BLaER1 (cell line): ENCODE measurements at regions not wholly inside any gene's neighbourhood (a gene's known extent, or its start where the extent isn't known, plus 50 kb on each side); places are given as distances from the start of the nearest gene placed in this dataset.
"Not testable (repeated sequence)": the region's sequence is repeated elsewhere in the genome, so short reads cannot be mapped to it uniquely, and the experiment has no call there.

Experiments
- H3K27ac ChIP-seq: shearing (Covaris generic); formaldehyde crosslinking; 2 replicates; pipeline ENCODE4 v1.8.1; 2022
- H3K27me3 ChIP-seq: shearing (Covaris generic); formaldehyde crosslinking; 2 replicates; pipeline ENCODE4 v1.8.1; 2022
- H3K36me3 ChIP-seq: shearing (Covaris generic); formaldehyde crosslinking; 2 replicates; pipeline ENCODE4 v1.8.1; 2022
- H3K4me1 ChIP-seq: shearing (Covaris generic); formaldehyde crosslinking; 2 replicates; pipeline ENCODE4 v1.8.1; 2022
- H3K4me2 ChIP-seq: shearing (Covaris generic); formaldehyde crosslinking; 2 replicates; pipeline ENCODE4 v1.8.1; 2022
- H3K4me3 ChIP-seq: shearing (Covaris generic); formaldehyde crosslinking; 2 replicates; pipeline ENCODE4 v1.8.1; 2022
- H3K9ac ChIP-seq: shearing (Covaris generic); formaldehyde crosslinking; 2 replicates; pipeline ENCODE4 v1.8.1; 2022
- H3K9me3 ChIP-seq: shearing (Covaris generic); formaldehyde crosslinking; 2 replicates; pipeline ENCODE4 v1.8.1; 2022
- H4K20me1 ChIP-seq: shearing (Covaris generic); formaldehyde crosslinking; 2 replicates; pipeline ENCODE4 v1.8.1; 2022
- Cebpa-rat ChIP-seq: shearing (Covaris generic); IDR thresholded peaks from 2 replicates; pipeline ENCODE4 v1.8.1; 2022

DNA sequence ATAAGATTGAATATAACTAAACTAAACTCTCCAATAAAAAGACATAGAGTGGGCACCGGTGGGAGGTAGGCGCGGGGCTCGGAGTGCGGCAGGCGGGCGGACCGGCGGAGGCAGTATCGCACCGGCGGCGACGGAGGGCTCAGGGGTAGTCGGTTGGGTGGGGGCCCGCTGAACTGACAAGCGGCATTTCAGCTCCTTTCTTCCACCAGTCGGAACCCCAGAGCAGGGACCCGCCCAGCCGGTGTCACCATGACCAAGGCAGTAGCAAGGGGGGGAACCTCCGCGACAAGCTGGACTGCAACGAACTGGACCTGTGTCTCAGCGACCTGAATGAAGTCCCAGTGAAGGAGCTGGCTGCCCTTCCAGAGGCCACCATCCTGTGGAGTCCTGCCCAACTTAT, 156.7 kb downstream of the HINT1 start:
- Histone ChIP-seq H3K27me3 (no peaks in the 10 kb centered on the region), H3K4me1 (no peaks in the 10 kb centered on the region), H3K4me2 (no peak overlapping the region), H3K27ac (no peak overlapping the region), H3K36me3 (no peaks in the 10 kb centered on the region), H3K4me3 (no peak overlapping the region), H3K9me3 (no peaks in the 10 kb centered on the region), H3K9ac (no peak overlapping the region), H4K20me1 (no peaks in the 10 kb centered on the region)
- TF ChIP-seq Cebpa-rat = no peak

DNA sequence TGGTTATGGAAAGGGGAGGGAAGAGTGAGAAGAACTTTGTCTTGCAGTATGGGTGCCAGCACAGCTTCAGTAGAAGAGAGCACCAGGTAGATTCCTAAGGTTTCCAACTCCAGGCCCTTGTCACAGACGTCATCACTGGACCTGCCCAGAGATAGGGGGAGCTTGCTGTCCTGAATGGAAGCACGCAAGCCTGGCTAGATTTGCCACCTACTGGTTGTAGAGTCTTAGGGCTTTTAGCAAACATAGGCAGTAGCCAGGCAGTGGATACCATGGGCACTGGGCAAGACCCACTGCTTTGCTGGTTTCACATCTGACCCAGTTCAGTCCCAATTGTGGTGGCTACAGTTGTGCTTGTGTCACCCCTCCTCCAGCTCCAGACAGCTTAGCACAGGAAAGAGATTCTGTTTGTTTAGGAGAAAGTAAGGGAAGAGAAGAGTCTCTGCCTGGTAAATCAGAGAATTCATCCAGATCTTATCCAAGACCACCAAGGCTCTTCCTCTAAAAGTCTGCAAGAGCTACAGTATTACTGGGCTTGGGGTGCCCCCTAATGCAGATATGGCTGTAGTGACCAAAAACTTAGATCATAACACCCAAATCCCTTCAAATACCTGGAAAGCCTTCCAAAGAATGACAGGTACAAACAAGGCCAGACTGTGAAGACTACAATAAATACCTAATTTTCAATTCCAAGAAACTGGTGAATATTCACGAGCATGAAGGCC, 158.9 kb downstream of the HINT1 start:
- H3K4me3 ChIP-seq = no peak overlapping the region
- H3K9ac ChIP-seq = no peak overlapping the region
- TF ChIP-seq Cebpa-rat = no peak
- no peaks in the 10 kb centered on the region for H3K27me3 ChIP-seq
- no peaks in the 10 kb centered on the region for H3K9me3 ChIP-seq
- H3K4me1 ChIP-seq = no peaks in the 10 kb centered on the region
- no peaks in the 10 kb centered on the region for H4K20me1 ChIP-seq
- no peak overlapping the region for H3K27ac ChIP-seq
- H3K36me3 ChIP-seq = no peaks in the 10 kb centered on the region
- H3K4me2 ChIP-seq = no peak overlapping the region

DNA sequence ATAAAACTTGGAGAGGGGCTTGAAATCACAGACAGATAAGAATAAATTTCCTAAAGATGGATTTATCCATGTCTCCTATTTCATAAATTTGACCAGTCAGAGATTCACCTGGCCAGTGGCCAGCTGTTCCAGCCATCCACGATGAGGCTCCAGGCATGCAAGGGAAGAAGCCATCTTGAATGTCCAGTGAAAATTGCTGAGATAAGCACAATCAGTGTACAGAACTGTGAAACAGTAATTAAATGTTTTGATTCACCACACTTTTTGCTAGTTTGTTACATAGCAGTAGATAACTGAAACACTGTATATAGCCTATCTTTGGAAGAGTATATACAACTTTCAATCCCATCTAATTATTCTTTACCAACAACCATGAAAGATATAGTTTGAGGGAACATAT, 163.5 kb downstream of the HINT1 start:
- H3K9me3 ChIP-seq = no peaks in the 10 kb centered on the region
- H3K4me3 ChIP-seq = no peak overlapping the region
- H3K4me2 ChIP-seq = no peak overlapping the region
- H3K9ac ChIP-seq = no peak overlapping the region
- no peaks in the 10 kb centered on the region for H3K4me1 ChIP-seq
- no peak for TF ChIP-seq Cebpa-rat
- no peak overlapping the region for H3K27ac ChIP-seq
- no peaks in the 10 kb centered on the region for H4K20me1 ChIP-seq
- H3K36me3 ChIP-seq = no peaks in the 10 kb centered on the region
- H3K27me3 ChIP-seq = no peaks in the 10 kb centered on the region

DNA sequence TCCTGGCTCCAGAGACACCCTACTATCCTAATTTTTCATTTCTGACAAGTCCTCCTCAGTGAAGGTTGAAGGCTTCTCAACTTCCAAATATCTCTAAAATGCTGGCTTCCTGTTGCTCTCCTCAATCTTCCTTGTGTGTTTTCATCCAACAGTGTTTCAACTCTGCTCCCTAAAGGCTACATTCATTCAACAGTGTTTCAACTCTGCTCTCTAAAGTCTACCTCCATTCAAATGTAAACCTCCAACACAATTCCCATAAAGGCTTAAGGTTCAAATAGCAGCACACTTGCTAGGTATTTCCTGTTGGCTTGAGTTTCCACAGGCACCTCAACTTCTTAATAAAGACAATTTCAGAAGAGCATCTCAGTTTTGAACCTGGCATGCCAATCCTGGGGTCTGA, 164.8 kb downstream of the HINT1 start:
- H3K27me3 ChIP-seq = no peaks in the 10 kb centered on the region
- H3K4me2 ChIP-seq = no peak overlapping the region
- H3K9ac ChIP-seq = no peak overlapping the region
- no peaks in the 10 kb centered on the region for H4K20me1 ChIP-seq
- H3K9me3 ChIP-seq = no peaks in the 10 kb centered on the region
- TF ChIP-seq Cebpa-rat = no peak
- no peak overlapping the region for H3K27ac ChIP-seq
- H3K36me3 ChIP-seq = no peaks in the 10 kb centered on the region
- no peaks in the 10 kb centered on the region for H3K4me1 ChIP-seq
- H3K4me3 ChIP-seq = no peak overlapping the region

DNA sequence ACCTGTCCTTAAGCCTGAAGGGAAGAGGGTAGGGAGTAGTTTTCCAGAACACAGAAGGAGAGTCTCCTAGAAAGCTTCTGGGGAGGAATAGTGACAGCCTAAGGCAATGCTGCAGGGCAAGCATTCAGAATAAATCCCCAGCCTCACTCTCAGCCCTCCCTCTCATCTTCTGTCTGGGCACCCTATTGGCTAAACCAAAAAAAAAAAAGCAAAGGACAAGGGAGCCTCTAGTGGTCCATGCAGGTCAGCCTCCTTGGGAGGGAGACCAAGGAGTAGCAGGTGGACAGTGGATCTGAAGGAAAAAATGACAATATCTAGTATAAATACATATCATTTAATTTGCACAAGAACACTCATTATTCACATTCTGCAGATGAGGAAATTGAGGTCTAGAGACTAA, 168.3 kb downstream of the HINT1 start:
- not testable (repeated sequence) for H3K27me3 ChIP-seq, H3K36me3 ChIP-seq, H3K4me3 ChIP-seq, H3K27ac ChIP-seq, H4K20me1 ChIP-seq, H3K4me2 ChIP-seq, H3K9me3 ChIP-seq, H3K4me1 ChIP-seq, H3K9ac ChIP-seq

DNA sequence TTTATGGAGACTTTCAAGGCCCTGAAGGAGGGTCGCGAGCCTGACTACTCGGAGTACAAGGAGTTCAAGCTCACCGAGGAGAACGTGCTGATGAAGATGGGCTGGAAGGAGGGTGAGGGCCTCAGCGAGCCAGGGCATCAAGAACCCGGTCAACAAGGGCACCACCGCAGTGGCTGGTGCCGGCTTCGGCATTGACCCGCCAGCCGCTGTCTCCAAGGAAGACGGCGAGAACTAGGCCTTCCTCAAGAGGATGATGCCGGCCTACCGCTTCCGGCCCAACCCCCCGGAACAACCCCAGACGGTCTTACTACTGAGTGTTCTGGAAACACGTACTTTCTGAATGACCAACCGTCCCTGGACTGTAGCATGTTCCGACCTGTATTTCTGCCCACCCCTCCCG, 169.2 kb downstream of the HINT1 start:
- Histone ChIP-seq H3K4me3 (no peak overlapping the region), H3K4me2 (no peak overlapping the region), H3K9ac (no peak overlapping the region), H3K36me3 (no peaks in the 10 kb centered on the region), H4K20me1 (no peaks in the 10 kb centered on the region), H3K9me3 (peaks cover 5% of the 10 kb centered on the region), H3K27ac (no peak overlapping the region), H3K27me3 (no peaks in the 10 kb centered on the region), H3K4me1 (no peaks in the 10 kb centered on the region)
- no peak for TF ChIP-seq Cebpa-rat

DNA sequence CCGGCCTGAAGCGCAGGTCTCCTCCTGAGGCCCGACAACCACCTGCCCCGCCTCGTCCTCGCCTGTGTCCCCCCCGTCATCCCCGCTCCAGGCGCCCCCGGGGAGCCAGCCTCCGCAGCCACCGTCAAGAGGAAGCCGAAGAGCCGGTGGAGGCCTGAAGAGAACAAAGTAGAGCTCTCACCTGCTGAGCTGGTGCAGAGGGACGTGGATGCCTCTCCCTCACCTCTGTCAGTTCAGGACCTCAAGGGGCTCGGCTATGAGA, 169.9 kb downstream of the HINT1 start:
- Histone ChIP-seq H4K20me1 (no peaks in the 10 kb centered on the region), H3K27ac (no peak overlapping the region), H3K9ac (no peak overlapping the region), H3K4me2 (no peak overlapping the region), H3K4me3 (no peak overlapping the region), H3K36me3 (no peaks in the 10 kb centered on the region), H3K9me3 (peaks cover 5% of the 10 kb centered on the region), H3K4me1 (no peaks in the 10 kb centered on the region), H3K27me3 (no peaks in the 10 kb centered on the region)
- TF ChIP-seq Cebpa-rat = no peak

DNA sequence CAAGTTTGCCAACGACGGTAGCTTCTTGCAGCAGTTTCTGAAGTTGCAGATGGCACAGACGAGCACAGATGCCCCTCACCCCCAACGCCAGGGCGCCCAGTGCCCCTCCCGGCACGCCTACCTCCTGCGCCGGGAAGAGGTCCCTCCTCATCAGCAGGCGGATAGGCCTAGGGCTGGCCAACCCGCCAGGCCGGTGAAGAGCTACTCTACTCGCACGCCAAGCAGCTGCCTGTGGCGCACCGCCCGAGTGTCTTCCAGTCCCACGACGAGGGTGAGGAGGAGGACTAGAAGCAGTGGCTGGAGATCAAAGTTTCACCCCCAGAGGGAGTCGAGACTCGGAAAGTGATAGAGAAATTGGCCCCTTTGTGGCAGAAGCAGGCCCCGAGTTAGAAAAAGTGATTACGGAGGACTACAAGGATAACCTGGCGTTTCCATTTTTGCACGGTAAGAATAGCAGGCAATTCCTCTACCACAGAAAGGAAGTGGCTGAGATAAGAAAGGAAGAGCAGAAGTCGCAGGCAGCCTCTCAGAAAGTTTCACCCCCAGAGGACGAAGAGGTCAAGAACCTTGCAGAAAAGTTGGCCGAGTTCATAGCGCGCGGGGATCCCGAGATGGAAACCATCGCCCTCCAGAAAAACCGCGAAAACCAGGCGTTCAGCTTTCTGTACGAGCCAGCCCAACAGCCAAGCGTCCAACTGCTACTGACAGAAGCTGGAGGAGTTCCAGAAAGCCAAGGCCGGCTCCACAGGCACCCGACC, 170.4 kb downstream of the HINT1 start:
- no peak for TF ChIP-seq Cebpa-rat
- peaks cover 5% of the 10 kb centered on the region for H3K9me3 ChIP-seq
- no peak overlapping the region for H3K4me2 ChIP-seq
- no peak overlapping the region for H3K27ac ChIP-seq
- H3K27me3 ChIP-seq = no peaks in the 10 kb centered on the region
- no peak overlapping the region for H3K9ac ChIP-seq
- H3K4me3 ChIP-seq = no peak overlapping the region
- H3K4me1 ChIP-seq = no peaks in the 10 kb centered on the region
- H3K36me3 ChIP-seq = no peaks in the 10 kb centered on the region
- H4K20me1 ChIP-seq = no peaks in the 10 kb centered on the region

DNA sequence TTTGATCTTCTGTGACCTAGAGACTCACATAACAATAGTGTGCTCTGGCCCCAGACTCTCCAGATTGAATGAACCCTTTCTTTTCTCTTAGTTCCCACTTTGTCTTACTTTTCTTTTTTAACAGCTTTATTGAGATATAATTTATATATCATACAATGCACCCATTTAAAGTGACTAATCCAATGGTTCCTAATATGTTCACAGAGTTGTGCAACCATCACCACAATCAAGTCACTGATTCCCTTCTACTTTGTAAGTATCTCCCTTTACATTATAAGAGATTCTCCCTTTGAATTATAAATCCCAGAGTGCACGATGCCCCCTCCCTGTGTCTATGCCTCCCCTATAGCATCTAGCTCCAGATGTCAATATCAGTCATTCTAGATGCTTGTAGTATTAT, 172.4 kb downstream of the HINT1 start:
- no peak overlapping the region for H3K27ac ChIP-seq
- H3K9ac ChIP-seq = no peak overlapping the region
- no peaks in the 10 kb centered on the region for H3K4me1 ChIP-seq
- no peak overlapping the region for H3K4me3 ChIP-seq
- no peak for TF ChIP-seq Cebpa-rat
- H4K20me1 ChIP-seq = no peaks in the 10 kb centered on the region
- H3K4me2 ChIP-seq = no peak overlapping the region
- no peaks in the 10 kb centered on the region for H3K27me3 ChIP-seq
- no peaks in the 10 kb centered on the region for H3K36me3 ChIP-seq
- peaks cover 5% of the 10 kb centered on the region for H3K9me3 ChIP-seq

DNA sequence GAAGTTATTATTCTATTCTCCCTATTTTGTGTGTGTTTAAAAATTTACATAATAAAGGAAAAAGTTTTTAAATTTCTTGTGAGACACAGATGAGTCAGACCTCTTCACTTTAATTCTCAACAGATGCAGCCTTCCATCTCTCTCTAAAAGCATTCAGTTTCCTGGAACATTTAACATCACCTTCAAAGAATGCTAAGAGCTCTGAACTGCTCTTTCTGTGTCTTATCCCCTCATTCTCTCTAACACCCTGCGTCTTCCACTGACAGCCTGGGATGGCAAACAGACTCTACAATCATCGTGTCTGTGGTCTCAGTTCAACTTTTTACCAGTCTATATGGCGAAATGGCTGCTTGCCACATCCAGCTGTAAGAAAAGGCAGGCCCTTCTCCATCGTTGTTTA, 173.0 kb downstream of the HINT1 start:
- no peaks in the 10 kb centered on the region for H3K4me1 ChIP-seq
- no peak for TF ChIP-seq Cebpa-rat
- no peak overlapping the region for H3K27ac ChIP-seq
- peaks cover 5% of the 10 kb centered on the region for H3K9me3 ChIP-seq
- no peaks in the 10 kb centered on the region for H3K27me3 ChIP-seq
- no peak overlapping the region for H3K4me2 ChIP-seq
- H3K36me3 ChIP-seq = no peaks in the 10 kb centered on the region
- no peak overlapping the region for H3K9ac ChIP-seq
- H3K4me3 ChIP-seq = no peak overlapping the region
- no peaks in the 10 kb centered on the region for H4K20me1 ChIP-seq

DNA sequence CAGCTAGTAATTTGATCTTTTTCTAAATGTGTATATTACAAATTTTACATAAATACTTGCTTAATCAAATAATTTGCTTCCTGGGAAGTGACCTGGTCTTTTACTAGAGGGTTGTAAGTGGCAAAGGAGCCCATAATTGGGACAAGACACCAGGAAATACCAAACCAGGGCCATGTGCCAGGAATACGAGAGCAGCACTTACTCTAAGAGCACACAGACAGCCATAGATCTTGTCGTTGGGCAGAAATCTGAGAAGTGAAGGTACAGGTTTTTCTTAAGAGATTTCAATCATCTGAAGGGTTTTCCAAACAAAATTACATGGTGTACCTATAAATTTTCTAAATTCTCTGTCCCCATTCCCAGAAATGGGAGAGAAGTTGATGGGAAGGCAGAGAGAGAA, 179.3 kb downstream of the HINT1 start:
- Histone ChIP-seq H3K4me1 (no peaks in the 10 kb centered on the region), H3K9me3 (peaks cover 6% of the 10 kb centered on the region; the same call in 1 of the 2 replicates)

More for the DNA sequence above, 179.3 kb downstream of the HINT1 start:
- H4K20me1 ChIP-seq = no peaks in the 10 kb centered on the region
- TF ChIP-seq Cebpa-rat = no peak
- no peak overlapping the region for H3K4me3 ChIP-seq
- H3K4me2 ChIP-seq = no peak overlapping the region
- no peak overlapping the region for H3K9ac ChIP-seq
- no peaks in the 10 kb centered on the region for H3K36me3 ChIP-seq
- no peak overlapping the region for H3K27ac ChIP-seq
- H3K27me3 ChIP-seq = no peaks in the 10 kb centered on the region
